MM.1S (cell line): ENCODE measurements at regions not wholly inside any gene's neighbourhood (a gene's known extent, or its start where the extent isn't known, plus 50 kb on each side); places are given as distances from the start of the nearest gene placed in this dataset.

ENCODE experiments used
- CTCF ChIP-seq: fragments of 300-600 bp; sonication (generic); IDR thresholded peaks from 2 replicates; pipeline ENCODE4 v1.5.1; 2016; ENCODE audit warnings: antibody characterized with exemption, low read length, mixed read lengths
- EZH2 ChIP-seq: fragments of 300-600 bp; sonication (generic); optimal IDR thresholded peaks from 2 replicates; pipeline ENCODE3; 2017; ENCODE audit warnings: low read depth, mild to moderate bottlenecking, antibody characterized with exemption, low read length, mixed read lengths
- EZH2phosphoT487 ChIP-seq: fragments of 300-600 bp; sonication (generic); IDR thresholded peaks from 2 replicates; pipeline ENCODE4 v1.6.1; 2018; ENCODE audit warnings: antibody characterized with exemption, low read length

- TF ChIP-seq CTCF (no peak), EZH2phosphoT487 (no peak), EZH2 (no peak)
Measured at GRCh38 chr16:82358161-82358560, 188.1 kb upstream of the MPHOSPH6 start.
